ENCODE measurements at regions not wholly inside any gene's neighbourhood (a gene's known extent, or its start where the extent isn't known, plus 50 kb on each side); places are given as distances from the start of the nearest gene placed in this dataset.
A peak's percentile ranks its signal among the peaks of the same experiment; 100 is the strongest.
"Not testable (repeated sequence)": the region's sequence is repeated elsewhere in the genome, so short reads cannot be mapped to it uniquely, and the experiment has no call there.

- no peak for DNase-seq
Measured at GRCh38 chr12:34306133-34306830, 284.0 kb downstream of the ALG10 start.

- not testable (repeated sequence) for DNase-seq
Measured at GRCh38 chr12:34309806-34310804, 287.8 kb downstream of the ALG10 start.

- DNase-seq, result no peak
Measured at GRCh38 chr12:34311337-34311736, 289.0 kb downstream of the ALG10 start.

GRCh38 chr12:34327671-34328070 lies 305.4 kb downstream of the ALG10 start:
- no peak for DNase-seq

- no peak for DNase-seq
Measured at GRCh38 chr12:34333337-34333736, 311.0 kb downstream of the ALG10 start.

GRCh38 chr12:34334538-34334937 lies 312.2 kb downstream of the ALG10 start:
- no peak for DNase-seq

- peak; percentile 15 for DNase-seq
Measured at GRCh38 chr12:34334953-34335743, 312.9 kb downstream of the ALG10 start.

GRCh38 chr12:34335819-34336262 lies 313.5 kb downstream of the ALG10 start:
- DNase-seq, result peak; percentile 81

- DNase-seq, result peak; percentile 58
Measured at GRCh38 chr12:34336619-34337465, 314.5 kb downstream of the ALG10 start.

- no peak for DNase-seq
Measured at GRCh38 chr12:34338751-34339150, 316.5 kb downstream of the ALG10 start.

- DNase-seq, result no peak
Measured at GRCh38 chr12:34339922-34340321, 317.6 kb downstream of the ALG10 start.

- DNase-seq, result peak; percentile 13
Measured at GRCh38 chr12:34340534-34341361, 318.5 kb downstream of the ALG10 start.

- DNase-seq, result peak; percentile 21
Measured at GRCh38 chr12:34341362-34341733, 319.1 kb downstream of the ALG10 start.

- peak; percentile 18 for DNase-seq
Measured at GRCh38 chr12:34342048-34342447, 319.8 kb downstream of the ALG10 start.

GRCh38 chr12:34343345-34343744 lies 321.0 kb downstream of the ALG10 start:
- no peak for DNase-seq

GRCh38 chr12:34343766-34344165 lies 321.5 kb downstream of the ALG10 start:
- no peak for DNase-seq

GRCh38 chr12:34344851-34345522 lies 322.7 kb downstream of the ALG10 start:
- no peak for DNase-seq

GRCh38 chr12:34345801-34346200 lies 323.5 kb downstream of the ALG10 start:
- DNase-seq, result peak; percentile 27

GRCh38 chr12:34346372-34347034 lies 324.2 kb downstream of the ALG10 start:
- peak; percentile 25 for DNase-seq

GRCh38 chr12:34347367-34347766 lies 325.1 kb downstream of the ALG10 start:
- peak; percentile 59 for DNase-seq
